ENCODE measurements at regions not wholly inside any gene's neighbourhood (a gene's known extent, or its start where the extent isn't known, plus 50 kb on each side); places are given as distances from the start of the nearest gene placed in this dataset.

- TF ChIP-seq EZH2 (IDR thresholded peaks at IDR 0.05; ENCODE audit: borderline replicate concordance, low read depth, low read length, severe bottlenecking): no peak
- no peak for TF ChIP-seq CTCF (IDR thresholded peaks at IDR 0.05; ENCODE audit: borderline replicate concordance, extremely low read depth, low read length, poor library complexity, severe bottlenecking)
Observed at GRCh38 chr6:71545905-71546304, 257.3 kb downstream of the OGFRL1 start.

Measured in DND-41 (cell line).